ENCODE measurements at regions not wholly inside any gene's neighbourhood (a gene's known extent, or its start where the extent isn't known, plus 50 kb on each side); places are given as distances from the start of the nearest gene placed in this dataset.
"Not testable (repeated sequence)": the region's sequence is repeated elsewhere in the genome, so short reads cannot be mapped to it uniquely, and the experiment has no call there.

- 0 out of 2 replicates have a peak, but pooled peaks cover 2% of the 10 kb centered on the region for H3K27me3 ChIP-seq
- no peaks in the 10 kb centered on the region for H3K36me3 ChIP-seq
- no peak for DNase-seq
- no peak overlapping the region for H3K4me3 ChIP-seq
- H3K9me3 ChIP-seq, result no peaks in the 10 kb centered on the region
Observed at GRCh38 chr9:97188545-97188944, 118.9 kb upstream of the CCDC180 start.

GRCh38 chr9:97187706-97188105 is 119.8 kb upstream of the CCDC180 start:
- not testable (repeated sequence) for DNase-seq, H3K27me3 ChIP-seq, H3K36me3 ChIP-seq, H3K9me3 ChIP-seq, H3K4me3 ChIP-seq

- Histone ChIP-seq H3K36me3 (no peaks in the 10 kb centered on the region), H3K4me3 (no peak overlapping the region), H3K27me3 (peaks cover 2% of the 10 kb centered on the region; the same call in 1 of the 2 replicates), H3K9me3 (no peaks in the 10 kb centered on the region)
- DNase-seq, result no peak
Observed at GRCh38 chr9:97186493-97186892, 121.0 kb upstream of the CCDC180 start.

GRCh38 chr9:97182532-97182931 is 124.9 kb upstream of the CCDC180 start:
- not testable (repeated sequence) for DNase-seq, H3K27me3 ChIP-seq, H3K36me3 ChIP-seq

GRCh38 chr9:97179616-97180015 is 127.8 kb upstream of the CCDC180 start:
- H3K4me3 ChIP-seq, result no peak overlapping the region
- peaks cover 5% of the 10 kb centered on the region; the same call in 1 of the 2 replicates for H3K27me3 ChIP-seq
- DNase-seq, result no peak
- H3K36me3 ChIP-seq, result no peaks in the 10 kb centered on the region
- H3K9me3 ChIP-seq, result no peaks in the 10 kb centered on the region

More at GRCh38 chr9:97182532-97182931, 124.9 kb upstream of the CCDC180 start:
- not testable (repeated sequence) for H3K4me3 ChIP-seq, H3K9me3 ChIP-seq

- peaks cover 5% of the 10 kb centered on the region for H3K27me3 ChIP-seq
- no peaks in the 10 kb centered on the region for H3K36me3 ChIP-seq
- H3K9me3 ChIP-seq, result no peaks in the 10 kb centered on the region; the same call in 1 of the 2 replicates
- no peak overlapping the region for H3K4me3 ChIP-seq
- no peak for DNase-seq
Observed at GRCh38 chr9:97176206-97176605, 131.3 kb upstream of the CCDC180 start.

- not testable (repeated sequence) for H3K4me3 ChIP-seq, H3K36me3 ChIP-seq, DNase-seq, H3K9me3 ChIP-seq, H3K27me3 ChIP-seq
Observed at GRCh38 chr9:97168174-97168573, 129.2 kb upstream of the CTSV start.

GRCh38 chr9:97166496-97167138 is 127.7 kb upstream of the CTSV start:
- H3K27me3 ChIP-seq, result peaks cover 10% of the 10 kb centered on the region
- not testable (repeated sequence) for DNase-seq, H3K4me3 ChIP-seq, H3K36me3 ChIP-seq, H3K9me3 ChIP-seq

- Histone ChIP-seq H3K9me3 (no peaks in the 10 kb centered on the region), H3K4me3 (no peak overlapping the region), H3K36me3 (no peaks in the 10 kb centered on the region), H3K27me3 (peaks cover 5% of the 10 kb centered on the region)
- no peak for DNase-seq
Observed at GRCh38 chr9:97160255-97160654, 121.3 kb upstream of the CTSV start.

- H3K4me3 ChIP-seq, DNase-seq, H3K36me3 ChIP-seq, H3K27me3 ChIP-seq, H3K9me3 ChIP-seq: not testable (repeated sequence)
Observed at GRCh38 chr9:97158722-97159121, 119.8 kb upstream of the CTSV start.

GRCh38 chr9:97155441-97155840 is 116.5 kb upstream of the CTSV start:
- not testable (repeated sequence) for H3K9me3 ChIP-seq, H3K4me3 ChIP-seq, H3K36me3 ChIP-seq, H3K27me3 ChIP-seq, DNase-seq

- no peak for DNase-seq
- H3K36me3 ChIP-seq, result no peaks in the 10 kb centered on the region
- no peak overlapping the region for H3K4me3 ChIP-seq
- no peaks in the 10 kb centered on the region for H3K9me3 ChIP-seq
- H3K27me3 ChIP-seq, result no peaks in the 10 kb centered on the region
Observed at GRCh38 chr9:97153967-97154366, 115.0 kb upstream of the CTSV start.

GRCh38 chr9:97153160-97153559 is 114.2 kb upstream of the CTSV start:
- H3K36me3 ChIP-seq, H3K27me3 ChIP-seq, H3K9me3 ChIP-seq, H3K4me3 ChIP-seq, DNase-seq: not testable (repeated sequence)

- not testable (repeated sequence) for DNase-seq, H3K27me3 ChIP-seq, H3K9me3 ChIP-seq, H3K36me3 ChIP-seq, H3K4me3 ChIP-seq
Observed at GRCh38 chr9:97150471-97150870, 111.5 kb upstream of the CTSV start.

GRCh38 chr9:97148428-97148827 is 109.5 kb upstream of the CTSV start:
- not testable (repeated sequence) for H3K27me3 ChIP-seq, H3K36me3 ChIP-seq, DNase-seq, H3K4me3 ChIP-seq, H3K9me3 ChIP-seq

- not testable (repeated sequence) for DNase-seq, H3K36me3 ChIP-seq, H3K4me3 ChIP-seq, H3K27me3 ChIP-seq, H3K9me3 ChIP-seq
Observed at GRCh38 chr9:97145680-97146079, 106.7 kb upstream of the CTSV start.

GRCh38 chr9:97140566-97140965 is 101.6 kb upstream of the CTSV start:
- Histone ChIP-seq H3K36me3 (no peaks in the 10 kb centered on the region), H3K9me3 (no peaks in the 10 kb centered on the region), H3K27me3 (no peaks in the 10 kb centered on the region), H3K4me3 (no peak overlapping the region)
- no peak for DNase-seq

GRCh38 chr9:97136421-97136820 is 97.5 kb upstream of the CTSV start:
- Histone ChIP-seq H3K4me3 (no peak overlapping the region), H3K36me3 (no peaks in the 10 kb centered on the region), H3K9me3 (no peaks in the 10 kb centered on the region), H3K27me3 (no peaks in the 10 kb centered on the region)
- DNase-seq, result no peak

GRCh38 chr9:97133966-97134365 is 95.0 kb upstream of the CTSV start:
- DNase-seq, H3K4me3 ChIP-seq, H3K27me3 ChIP-seq, H3K36me3 ChIP-seq, H3K9me3 ChIP-seq: not testable (repeated sequence)

Data from MG63 (cell line).